ENCODE measurements at regions not wholly inside any gene's neighbourhood (a gene's known extent, or its start where the extent isn't known, plus 50 kb on each side); places are given as distances from the start of the nearest gene placed in this dataset.
"Not testable (repeated sequence)": the region's sequence is repeated elsewhere in the genome, so short reads cannot be mapped to it uniquely, and the experiment has no call there.

DNA sequence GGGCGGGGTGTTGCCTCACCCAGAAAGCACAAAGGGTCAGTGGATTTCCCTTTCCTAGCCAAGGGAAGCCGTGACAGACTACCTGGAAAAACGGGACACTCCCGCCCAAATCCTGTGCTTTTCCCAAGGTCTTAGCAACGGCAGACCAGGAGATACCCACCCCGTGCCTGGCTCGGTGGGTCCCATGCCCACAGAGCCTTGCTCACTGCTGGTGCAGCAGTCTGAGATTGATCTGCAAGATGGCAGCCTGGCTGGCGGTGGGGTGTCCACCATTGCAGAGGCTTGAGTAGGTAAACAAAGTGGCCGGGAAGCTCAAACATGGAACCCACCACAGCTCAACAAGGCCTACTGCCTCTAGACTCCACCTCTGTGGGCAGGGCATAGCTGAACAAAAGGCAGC lies 95.7 kb downstream of the PRDM13 start:
- H4K5ac ChIP-seq (ENCODE audit: insufficient read length, low read depth, low read length); CTCF ChIA-PET (ENCODE audit: partially characterized antibody); H3K4me3 ChIP-seq (ENCODE audit: extremely low read depth in 1 of 4, insufficient read depth in 2 of 4, low read depth in 3 of 4, low read length in 4 of 4); H3K9me3 ChIP-seq (ENCODE audit: insufficient read depth in 2 of 2, low read depth in 1 of 2, low read length in 1 of 2); H3K56ac ChIP-seq (replicated peaks; ENCODE audit: insufficient read length, low read depth, low read length); H2AK5ac ChIP-seq (ENCODE audit: low read depth, low read length); H2BK5ac ChIP-seq (ENCODE audit: low read depth, low read length); FAIRE-seq; H2BK15ac ChIP-seq (ENCODE audit: low read length); H3K4me1 ChIP-seq (replicated peaks in 1 of 4; ENCODE audit: control insufficient read depth in 3 of 4, insufficient read depth in 4 of 4, low read length in 3 of 4); H3K23ac ChIP-seq (ENCODE audit: insufficient read length); H3K27me3 ChIP-seq (replicated peaks in 1 of 4; ENCODE audit: control insufficient read depth in 3 of 4, extremely low read depth in 1 of 4, insufficient read depth in 3 of 4, low read length in 3 of 4); H3K18ac ChIP-seq (ENCODE audit: extremely low read depth, low read length); H3K36me3 ChIP-seq (ENCODE audit: control insufficient read depth in 2 of 4, insufficient read depth in 4 of 4, low read length in 3 of 4); H4K20me1 ChIP-seq (replicated peaks in 1 of 2; ENCODE audit: control insufficient read depth in 1 of 2, insufficient read depth in 2 of 2, low read length in 2 of 2); H3K79me1 ChIP-seq (ENCODE audit: low read depth, low read length); H3K23me2 ChIP-seq (ENCODE audit: low read depth, low read length); H3K14ac ChIP-seq (ENCODE audit: insufficient read length); H2BK120ac ChIP-seq (replicated peaks; ENCODE audit: low read depth, low read length); H3K27ac ChIP-seq (ENCODE audit: low read depth, low read length); H2BK12ac ChIP-seq (ENCODE audit: low read depth, low read length); H3K9ac ChIP-seq (replicated peaks in 1 of 4; ENCODE audit: extremely low read depth in 1 of 4, low read depth in 3 of 4, low read length in 3 of 4); H4K8ac ChIP-seq (ENCODE audit: extremely low read depth, insufficient read depth, low read length); H2AFZ ChIP-seq (ENCODE audit: low read length); H3K4ac ChIP-seq (replicated peaks; ENCODE audit: insufficient read length, low read depth, low read length); H2BK20ac ChIP-seq (ENCODE audit: low read length); DNase-seq (ENCODE audit: low read depth in 1 of 2, low spot score in 2 of 2); H3K4me2 ChIP-seq (ENCODE audit: insufficient read depth in 1 of 2, low read depth in 2 of 2, low read length in 2 of 2); H3K79me2 ChIP-seq (ENCODE audit: control insufficient read depth in 1 of 2, insufficient read depth in 2 of 2, low read length in 2 of 2); H4K91ac ChIP-seq (replicated peaks; ENCODE audit: insufficient read length, low read length): not testable (repeated sequence)
- WGBS, 2 experiments (ENCODE audit: extremely low coverage in 1 of 2, insufficient coverage in 1 of 2, insufficient read length in 1 of 2, insufficient replicate concordance in 2 of 2, low coverage in 1 of 2, low lambda C conversion rate in 2 of 2, missing lambda C conversion rate in 1 of 2), result 89% methylated on average over 8 of the region's 9 CpGs; no CpG with 5 or more reads in 1 of the 2 experiments
- POLR2A ChIA-PET (ENCODE audit: partially characterized antibody), result interaction anchor here (1.0 kb wide), 1 partner anchor 11 kb away, joined by 3 read pairs; no protein-coding TSS in a partner anchor

All from H1 (cell line).